ENCODE measurements at regions not wholly inside any gene's neighbourhood (a gene's known extent, or its start where the extent isn't known, plus 50 kb on each side); places are given as distances from the start of the nearest gene placed in this dataset.

- TF ChIP-seq CTCF (IDR thresholded peaks at IDR 0.05), result no peak
- H3K27ac ChIP-seq, result no peak overlapping the region
- H2AFZ ChIP-seq, result no peak overlapping the region
Measured at GRCh38 chr14:98937712-98938505, 334.1 kb downstream of the BCL11B start.

DNA sequence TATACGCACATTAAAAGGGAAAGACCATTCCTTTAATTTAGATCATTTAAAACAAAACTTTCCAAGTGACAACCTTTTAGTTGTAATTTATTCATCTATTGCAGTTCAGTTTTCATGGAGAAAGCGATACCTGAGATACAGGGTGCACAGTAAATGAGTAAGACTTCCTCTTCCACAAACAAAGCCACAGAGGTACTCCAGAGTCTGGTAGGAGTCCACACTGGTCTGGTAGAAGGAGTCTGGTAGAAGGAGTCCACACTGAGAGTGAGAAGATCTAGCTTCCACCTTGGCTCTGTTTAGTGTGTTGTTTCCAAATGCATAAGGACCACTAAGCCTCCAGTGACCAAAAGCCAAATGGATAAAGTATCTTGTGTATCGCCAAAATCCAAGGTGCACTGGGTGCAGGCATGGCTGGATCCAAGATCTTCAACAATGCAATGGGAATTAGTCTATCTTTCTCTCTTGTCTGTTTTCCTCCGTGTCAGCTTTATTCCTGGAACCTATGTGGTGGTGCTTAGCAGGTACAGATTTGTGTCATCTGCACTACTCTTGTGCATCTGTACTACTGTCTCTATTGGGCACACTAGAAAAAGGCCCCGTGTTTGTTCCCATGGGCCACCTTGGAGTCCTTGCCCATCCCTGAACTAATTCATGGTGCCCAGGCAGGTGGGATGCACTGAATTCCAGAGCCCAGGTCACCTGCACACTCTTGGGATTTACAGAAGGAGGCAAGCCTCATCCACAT is 331.1 kb downstream of the BCL11B start:
- Histone ChIP-seq H3K36me3 (ENCODE audit: control insufficient read depth, insufficient read depth, low read length) (no peaks in the 10 kb centered on the region), H3K4me3 (ENCODE audit: low read depth, low read length) (no peak overlapping the region), H3K79me2 (no peaks in the 10 kb centered on the region), H3K9me3 (ENCODE audit: control insufficient read depth, low read length) (no peaks in the 10 kb centered on the region), H3K9ac (no peak overlapping the region), H2AFZ (no peak overlapping the region), H3K27me3 (ENCODE audit: control insufficient read depth, insufficient read depth, low read length) (no peaks in the 10 kb centered on the region), H3K27ac (no peak overlapping the region), H3K4me1 (no peaks in the 10 kb centered on the region), H3K4me2 (ENCODE audit: low read length) (no peak overlapping the region)
- TF ChIP-seq CTCF (IDR thresholded peaks at IDR 0.05), result no peak

More at GRCh38 chr14:98937712-98938505, 334.1 kb downstream of the BCL11B start:
- H3K36me3 ChIP-seq (ENCODE audit: control insufficient read depth, insufficient read depth, low read length), result no peaks in the 10 kb centered on the region
- no peak overlapping the region for H3K4me2 ChIP-seq (ENCODE audit: low read length)
- no peaks in the 10 kb centered on the region for H3K9me3 ChIP-seq (ENCODE audit: control insufficient read depth, low read length)
- H3K4me1 ChIP-seq, result no peaks in the 10 kb centered on the region
- H3K9ac ChIP-seq, result no peak overlapping the region
- H3K27me3 ChIP-seq (ENCODE audit: control insufficient read depth, insufficient read depth, low read length), result no peaks in the 10 kb centered on the region
- no peaks in the 10 kb centered on the region for H3K79me2 ChIP-seq
- no peak overlapping the region for H3K4me3 ChIP-seq (ENCODE audit: low read depth, low read length)

- no peak overlapping the region for H3K9ac ChIP-seq
- no peaks in the 10 kb centered on the region for H3K4me1 ChIP-seq
- no peak overlapping the region for H3K4me3 ChIP-seq (ENCODE audit: low read depth, low read length)
- no peaks in the 10 kb centered on the region for H3K27me3 ChIP-seq (ENCODE audit: control insufficient read depth, insufficient read depth, low read length)
- no peak overlapping the region for H3K4me2 ChIP-seq (ENCODE audit: low read length)
- TF ChIP-seq CTCF (IDR thresholded peaks at IDR 0.05), result no peak
- H3K36me3 ChIP-seq (ENCODE audit: control insufficient read depth, insufficient read depth, low read length), result no peaks in the 10 kb centered on the region
- H3K27ac ChIP-seq, result no peak overlapping the region
- H2AFZ ChIP-seq, result no peak overlapping the region
- no peaks in the 10 kb centered on the region for H3K9me3 ChIP-seq (ENCODE audit: control insufficient read depth, low read length)
- H3K79me2 ChIP-seq, result no peaks in the 10 kb centered on the region
Measured at GRCh38 chr14:98941481-98941880, 330.5 kb downstream of the BCL11B start.

DNA sequence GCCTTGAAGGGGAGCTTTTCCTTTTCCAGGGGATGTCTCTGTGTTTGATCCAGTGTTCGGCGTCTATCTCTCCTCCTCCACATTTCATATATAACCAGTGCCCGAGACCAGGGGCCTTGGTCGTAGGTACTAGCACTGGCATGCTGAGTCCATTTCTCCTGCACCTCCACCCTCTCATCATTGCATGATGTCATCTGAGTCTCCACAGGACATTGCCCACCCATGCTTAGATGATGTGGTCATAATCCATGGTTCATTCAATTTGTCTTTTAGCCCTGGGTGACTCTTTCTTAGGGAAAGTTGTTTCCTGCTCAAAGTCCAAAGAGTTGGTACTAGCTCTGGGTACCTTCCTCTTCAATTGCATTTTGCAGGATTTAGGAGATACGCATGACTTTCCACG is 328.1 kb downstream of the BCL11B start:
- H3K4me1 ChIP-seq, result no peaks in the 10 kb centered on the region
- H2AFZ ChIP-seq, result no peak overlapping the region
- no peaks in the 10 kb centered on the region for H3K9me3 ChIP-seq (ENCODE audit: control insufficient read depth, low read length)
- no peak overlapping the region for H3K4me2 ChIP-seq (ENCODE audit: low read length)
- no peak overlapping the region for H3K9ac ChIP-seq
- H3K4me3 ChIP-seq (ENCODE audit: low read depth, low read length), result no peak overlapping the region
- H3K27ac ChIP-seq, result no peak overlapping the region
- no peak for TF ChIP-seq CTCF (IDR thresholded peaks at IDR 0.05)
- no peaks in the 10 kb centered on the region for H3K36me3 ChIP-seq (ENCODE audit: control insufficient read depth, insufficient read depth, low read length)
- no peaks in the 10 kb centered on the region for H3K27me3 ChIP-seq (ENCODE audit: control insufficient read depth, insufficient read depth, low read length)
- no peaks in the 10 kb centered on the region for H3K79me2 ChIP-seq
